Adrenal gland (tissue), 9 donors: ENCODE measurements at regions not wholly inside any gene's neighbourhood (a gene's known extent, or its start where the extent isn't known, plus 50 kb on each side); places are given as distances from the start of the nearest gene placed in this dataset.

Experiments used
- DNase-seq, 7 donors: peaks; one replicate each; pipeline ENCODE4 v3.0.0-alpha.2; 2019 to 2020
- H3K27ac ChIP-seq, 5 donors: fragments of 200-600 bp; sonication (generic) in 4 of 5; 1 replicate in 3 of 5; 2 replicates in 2 of 5; pipeline versions ENCODE4 v1.5.1 to v1.8.0; 2016 to 2020; ENCODE audit warnings: mild to moderate bottlenecking in 1 of 5
- H3K27me3 ChIP-seq: fragments of 200-600 bp; 2 replicates; pipeline ENCODE4 v1.8.0; 2021
- H3K36me3 ChIP-seq, 2 donors: fragments of 200-600 bp; replicated peaks in 1 of 2; 1 replicate in 1 of 2; 2 replicates in 1 of 2; pipeline versions ENCODE4 v1.5.1 to v1.8.0; 2018 to 2022
- H3K4me1 ChIP-seq, 2 donors: fragments of 200-600 bp; replicated peaks in 1 of 2; 1 replicate in 1 of 2; 2 replicates in 1 of 2; pipeline versions ENCODE4 v1.5.1 to v1.8.0; 2018 to 2021
- H3K4me3 ChIP-seq, 4 donors: fragments of 200-600 bp; sonication (generic) in 3 of 4; one replicate each; pipeline ENCODE4 v1.5.1; 2016 to 2018
- H3K9me3 ChIP-seq, 3 donors: fragments of 200-600 bp; sonication (generic) in 1 of 3; replicated peaks in 1 of 3; 1 replicate in 2 of 3; 2 replicates in 1 of 3; pipeline versions ENCODE4 v1.5.1 to v1.8.0; 2016 to 2021
- POLR2A ChIP-seq, 2 donors: fragments of 450-650 bp; IDR thresholded peaks; one replicate each; pipeline ENCODE4 v1.6.1; 2017; ENCODE audit warnings: antibody characterized with exemption in 2 of 2, mild to moderate bottlenecking in 2 of 2, moderate library complexity in 1 of 2
- WGBS, 4 donors: extraction: QIAGEN DNeasy Blood & Tissue Kit in 2 of 4; methylation state at CpG; one replicate each; pipeline versions ENCODE4 v1.1.5 to v1.1.7; 2013 to 2017; 5-methylcytosine and 5-hydroxymethylcytosine counted together
- intact Hi-C, 2 donors: fragments of 100-400 bp; cut with DNase I; formaldehyde crosslinking; loops; one replicate each; pipeline versions ENCODE4 v1.14.1 to v1.15.0; 2022 to 2023
- TF ChIP-seq, protein P1 (sequence below), 6 experiments: fragments of 450-650 bp in 4 of 6; fragments of 200-600 bp in 2 of 6; sonication (generic) in 1 of 6; IDR thresholded peaks; 1 replicate in 5 of 6; 2 replicates in 1 of 6; pipeline versions ENCODE4 v1.5.1 to v1.8.0; 2016 to 2021; ENCODE audit warnings: antibody characterized with exemption in 6 of 6, mild to moderate bottlenecking in 2 of 6, moderate library complexity in 1 of 6
- donor health status: healthy with polysubstance abuse.
- donor health status: Bipolar disorder and iron deficiency.
- donor health status: DM: yes; HTN: yes; CAD: no.
- donor health status: DM: no; HTN: no; CAD: no.
- donor health status: DM: no; HTN: no; CAD: no.

DNA sequence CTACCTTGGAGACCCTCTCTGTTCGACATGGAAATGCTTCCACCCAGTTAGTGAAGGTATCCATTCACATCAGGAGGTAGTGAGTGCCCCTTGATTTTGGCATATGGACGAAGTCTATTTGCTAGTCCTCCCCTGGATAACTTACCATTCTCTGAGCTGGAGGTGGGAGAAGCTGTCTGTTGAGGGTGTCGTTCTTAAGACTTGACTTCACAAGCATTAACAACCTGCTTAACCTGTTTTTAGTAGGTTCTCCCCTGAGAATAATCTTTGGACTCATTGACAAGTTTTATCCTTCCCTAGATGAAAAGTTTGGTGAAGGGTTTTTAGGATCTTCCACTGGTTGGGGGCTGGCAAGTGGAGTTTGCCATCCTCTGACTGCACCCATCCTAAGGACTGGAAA, 1053.8 kb upstream of the CNTN5 start:
- H3K9me3 ChIP-seq = no peaks in the 10 kb centered on the region
- WGBS, 4 donors = 76 to 82% (median 81%) methylated on average over 3 of the region's 3 CpGs
- DNase-seq = no peak
- H3K4me3 ChIP-seq = no peak overlapping the region
- intact Hi-C loops = no loop called here
- no peak overlapping the region for H3K27ac ChIP-seq
- TF ChIP-seq, protein P1, sequence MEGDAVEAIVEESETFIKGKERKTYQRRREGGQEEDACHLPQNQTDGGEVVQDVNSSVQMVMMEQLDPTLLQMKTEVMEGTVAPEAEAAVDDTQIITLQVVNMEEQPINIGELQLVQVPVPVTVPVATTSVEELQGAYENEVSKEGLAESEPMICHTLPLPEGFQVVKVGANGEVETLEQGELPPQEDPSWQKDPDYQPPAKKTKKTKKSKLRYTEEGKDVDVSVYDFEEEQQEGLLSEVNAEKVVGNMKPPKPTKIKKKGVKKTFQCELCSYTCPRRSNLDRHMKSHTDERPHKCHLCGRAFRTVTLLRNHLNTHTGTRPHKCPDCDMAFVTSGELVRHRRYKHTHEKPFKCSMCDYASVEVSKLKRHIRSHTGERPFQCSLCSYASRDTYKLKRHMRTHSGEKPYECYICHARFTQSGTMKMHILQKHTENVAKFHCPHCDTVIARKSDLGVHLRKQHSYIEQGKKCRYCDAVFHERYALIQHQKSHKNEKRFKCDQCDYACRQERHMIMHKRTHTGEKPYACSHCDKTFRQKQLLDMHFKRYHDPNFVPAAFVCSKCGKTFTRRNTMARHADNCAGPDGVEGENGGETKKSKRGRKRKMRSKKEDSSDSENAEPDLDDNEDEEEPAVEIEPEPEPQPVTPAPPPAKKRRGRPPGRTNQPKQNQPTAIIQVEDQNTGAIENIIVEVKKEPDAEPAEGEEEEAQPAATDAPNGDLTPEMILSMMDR (IDR thresholded peaks at IDR 0.05) = no peak
- TF ChIP-seq POLR2A (IDR thresholded peaks at IDR 0.05) = no peak
- no peaks in the 10 kb centered on the region for H3K27me3 ChIP-seq
- no peaks in the 10 kb centered on the region for H3K36me3 ChIP-seq
- no peaks in the 10 kb centered on the region for H3K4me1 ChIP-seq

DNA sequence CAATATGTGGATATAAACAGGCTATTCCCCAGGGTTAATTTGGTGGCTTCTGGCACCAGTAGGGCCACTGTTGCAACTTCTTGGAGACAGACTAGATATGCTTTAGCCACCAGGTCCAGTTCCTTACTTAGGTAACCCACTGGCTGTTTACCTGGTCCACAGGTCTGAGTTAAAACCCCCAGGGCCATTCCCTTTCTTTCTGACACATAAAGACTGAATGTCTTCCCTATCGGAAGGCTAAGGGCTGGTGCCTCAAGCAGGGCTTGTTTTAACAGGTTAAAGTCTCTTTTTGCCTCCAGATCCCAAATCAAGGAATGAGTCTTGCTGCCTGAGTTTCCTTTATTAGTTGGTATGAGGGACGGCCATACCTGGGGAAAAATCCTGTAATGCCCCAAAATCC, 1052.7 kb upstream of the CNTN5 start:
- WGBS, 4 donors = 83 to 96% (median 87%) methylated on average over 2 of the region's 2 CpGs
- Histone ChIP-seq H3K9me3 (no peaks in the 10 kb centered on the region), H3K27me3 (no peaks in the 10 kb centered on the region), H3K4me1 (no peaks in the 10 kb centered on the region), H3K36me3 (no peaks in the 10 kb centered on the region), H3K27ac (no peak overlapping the region), H3K4me3 (no peak overlapping the region)
- no peak for TF ChIP-seq POLR2A (IDR thresholded peaks at IDR 0.05)
- TF ChIP-seq, protein P1 (IDR thresholded peaks at IDR 0.05) = no peak
- intact Hi-C loops = no loop called here
- DNase-seq = no peak

DNA sequence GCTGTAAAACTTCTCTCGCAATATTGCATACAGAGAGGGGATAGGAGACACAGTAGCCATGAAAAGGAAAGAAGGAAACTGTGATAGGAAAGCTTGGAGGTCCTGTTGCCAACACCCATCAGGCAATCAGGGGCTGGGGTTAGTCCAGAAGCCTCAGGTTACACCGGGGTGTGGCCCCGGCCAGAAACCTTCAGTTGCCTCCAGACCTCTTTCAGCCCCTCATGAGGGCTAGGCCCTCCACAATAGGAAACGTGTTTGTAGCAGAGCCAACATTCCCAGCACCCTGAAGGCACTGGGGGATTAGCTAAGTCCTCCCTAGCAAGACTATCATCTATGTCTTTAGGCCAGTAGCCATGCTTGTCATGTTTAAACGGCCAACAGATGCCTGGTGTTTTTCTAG, 1048.0 kb upstream of the CNTN5 start:
- intact Hi-C loops = no loop called here
- no peak for DNase-seq
- Histone ChIP-seq H3K9me3 (no peaks in the 10 kb centered on the region), H3K4me1 (no peaks in the 10 kb centered on the region), H3K36me3 (no peaks in the 10 kb centered on the region), H3K4me3 (no peak overlapping the region), H3K27ac (no peak overlapping the region), H3K27me3 (no peaks in the 10 kb centered on the region)
- WGBS, 4 donors = 71 to 86% (median 78%) methylated on average over 4 to 5 of the region's 5 CpGs
- TF ChIP-seq, protein P1 (IDR thresholded peaks at IDR 0.05) = no peak
- no peak for TF ChIP-seq POLR2A (IDR thresholded peaks at IDR 0.05)

DNA sequence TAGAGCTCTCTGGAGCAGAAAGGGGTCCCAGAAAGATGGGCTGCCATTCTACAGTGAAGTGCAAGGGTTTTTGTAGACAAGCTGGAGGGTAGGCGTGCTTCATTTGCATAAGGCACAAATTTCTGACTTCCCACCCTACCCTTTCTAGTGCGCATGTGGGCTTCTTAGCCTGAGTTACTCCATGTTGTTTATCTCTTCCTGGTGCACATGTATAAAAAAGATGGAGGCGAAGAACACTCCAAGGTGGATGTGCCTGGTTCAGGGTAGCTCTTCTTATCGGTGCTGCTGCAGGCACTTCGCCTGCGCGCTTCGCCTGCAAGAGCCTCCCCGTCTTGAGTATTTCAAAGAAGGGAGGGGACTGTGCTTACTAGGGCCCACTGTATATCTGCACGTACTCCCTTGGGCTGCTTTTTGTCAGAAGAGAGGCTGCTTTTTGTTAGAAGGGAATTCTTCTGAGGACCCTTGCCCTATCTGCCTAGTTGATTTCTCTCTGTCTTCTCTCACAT, 1047.3 kb upstream of the CNTN5 start:
- H3K27me3 ChIP-seq = no peaks in the 10 kb centered on the region
- WGBS, 4 donors = 63 to 83% (median 67%) methylated on average over 4 to 10 of the region's 10 CpGs
- no peak for DNase-seq
- intact Hi-C loops = no loop called here
- no peaks in the 10 kb centered on the region for H3K9me3 ChIP-seq
- no peak overlapping the region for H3K27ac ChIP-seq
- H3K4me3 ChIP-seq = no peak overlapping the region
- TF ChIP-seq POLR2A (IDR thresholded peaks at IDR 0.05) = no peak
- TF ChIP-seq, protein P1 (IDR thresholded peaks at IDR 0.05) = no peak
- H3K4me1 ChIP-seq = no peaks in the 10 kb centered on the region
- no peaks in the 10 kb centered on the region for H3K36me3 ChIP-seq
